IMR-90 (cell line): ENCODE measurements at regions not wholly inside any gene's neighbourhood (a gene's known extent, or its start where the extent isn't known, plus 50 kb on each side); places are given as distances from the start of the nearest gene placed in this dataset.

Experiments used
- ATAC-seq: fragments of 200-7000 bp; cut with Tn5 transposase; 2 replicates; pipeline ENCODE4 v1.9.1; 2020; ENCODE audit warnings: low read depth, mild to moderate bottlenecking, moderate library complexity
- BruUV-seq: library from RNA; stranded (reverse); fragments of 400-500 nt; replicated peaks from 2 replicates; lab custom pipeline; 2021; lab: Mats Ljungman, UMichigan
- CTCF ChIA-PET: fragments of 300-600 bp; formaldehyde crosslinking; extraction: SDS; loops from one replicate; lab custom pipeline; 2021; ENCODE audit warnings: antibody characterized with exemption; lab: Yijun Ruan, JAX
- POLR2A ChIA-PET: fragments of 300-600 bp; sonication (Branson Sonifier 250); formaldehyde crosslinking; loops from one replicate; lab custom pipeline; 2022; ENCODE audit warnings: antibody characterized with exemption; ENCODE audit not compliant: unreplicated experiment; lab: Charles Lee
- DNase-seq: peaks from one replicate; pipeline ENCODE4 v3.0.0; 2013
- H2AFZ ChIP-seq: replicated peaks from 2 replicates; pipeline ENCODE3; 2013; ENCODE audit warnings: low read length, mild to moderate bottlenecking; ENCODE audit not compliant: poor library complexity
- H2AK5ac ChIP-seq: 2 replicates; pipeline ENCODE4 v1.6.1; 2013; ENCODE audit warnings: low read depth, low read length, inconsistent platforms
- H2AK9ac ChIP-seq: replicated peaks from 2 replicates; pipeline ENCODE3; 2013; ENCODE audit warnings: mild to moderate bottlenecking, low read depth, low read length, moderate library complexity; ENCODE audit not compliant: poor library complexity
- H2BK120ac ChIP-seq: 2 replicates; pipeline ENCODE4 v1.6.1; 2013; ENCODE audit warnings: low read depth, low read length, inconsistent platforms
- H2BK15ac ChIP-seq: 3 replicates; pipeline ENCODE4 v1.6.1; 2013; ENCODE audit warnings: low read depth, low read length, inconsistent platforms
- H2BK20ac ChIP-seq: 2 replicates; pipeline ENCODE4 v1.6.1; 2013; ENCODE audit warnings: low read depth, mild to moderate bottlenecking, inconsistent platforms, low read length, moderate library complexity
- H2BK5ac ChIP-seq: 2 replicates; pipeline ENCODE4 v1.6.1; 2013; ENCODE audit warnings: mild to moderate bottlenecking, low read depth, low read length, inconsistent platforms; ENCODE audit not compliant: poor library complexity, severe bottlenecking
- H3K14ac ChIP-seq: replicated peaks from 2 replicates; pipeline ENCODE4 v1.6.1; 2013; ENCODE audit warnings: low read depth, low read length, inconsistent platforms
- H3K18ac ChIP-seq: 2 replicates; pipeline ENCODE4 v1.6.1; 2013; ENCODE audit warnings: low read depth, low read length, control low read depth
- H3K23ac ChIP-seq: 2 replicates; pipeline ENCODE4 v1.6.1; 2013; ENCODE audit warnings: low read depth, low read length, inconsistent platforms
- H3K27ac ChIP-seq: 2 replicates; pipeline ENCODE4 v1.5.1; 2013; ENCODE audit warnings: mild to moderate bottlenecking, control low read depth, low read length; ENCODE audit not compliant: insufficient read depth
- H3K27me3 ChIP-seq: 2 replicates; pipeline ENCODE4 v1.6.1; 2013; ENCODE audit warnings: low read length; ENCODE audit not compliant: control insufficient read depth, insufficient read depth
- H3K36me3 ChIP-seq: 2 replicates; pipeline ENCODE4 v1.6.1; 2013; ENCODE audit warnings: low read length, mixed read lengths; ENCODE audit not compliant: control insufficient read depth, insufficient read depth
- H3K4ac ChIP-seq: 2 replicates; pipeline ENCODE4 v1.6.1; 2013; ENCODE audit warnings: low read depth, low read length, inconsistent platforms
- H3K4me1 ChIP-seq: 2 replicates; pipeline ENCODE4 v1.6.1; 2013; ENCODE audit warnings: low read length, mixed read lengths; ENCODE audit not compliant: control insufficient read depth, insufficient read depth
- H3K4me2 ChIP-seq: 2 replicates; pipeline ENCODE4 v1.6.1; 2013; ENCODE audit warnings: low read depth, mild to moderate bottlenecking, control low read depth, low read length, moderate library complexity
- H3K4me3 ChIP-seq: 2 replicates; pipeline ENCODE4 v1.5.1; 2013; ENCODE audit warnings: low read depth, mild to moderate bottlenecking, control low read depth, low read length, moderate library complexity; ENCODE audit not compliant: insufficient read depth
- H3K56ac ChIP-seq: 2 replicates; pipeline ENCODE4 v1.6.1; 2013; ENCODE audit warnings: low read length, inconsistent platforms; ENCODE audit not compliant: insufficient read depth; ENCODE audit errors: extremely low read depth
- H3K79me1 ChIP-seq, 2 experiments: 2 replicates each; pipeline ENCODE4 v1.6.1; 2013; ENCODE audit warnings: low read length in 2 of 2, inconsistent platforms in 1 of 2, low read depth in 1 of 2
- H3K9ac ChIP-seq: 2 replicates; pipeline ENCODE4 v1.6.1; 2013; ENCODE audit warnings: low read depth, low read length, control low read depth
- H3K9me1 ChIP-seq: 2 replicates; pipeline ENCODE4 v1.6.1; 2013; ENCODE audit warnings: low read length, inconsistent platforms; ENCODE audit not compliant: insufficient read depth
- H3K9me3 ChIP-seq: 2 replicates; pipeline ENCODE4 v1.6.1; 2013; ENCODE audit warnings: low read length; ENCODE audit not compliant: control insufficient read depth, insufficient read depth
- H4K20me1 ChIP-seq: 2 replicates; pipeline ENCODE4 v1.6.1; 2013; ENCODE audit warnings: low read length, inconsistent platforms; ENCODE audit not compliant: insufficient read depth
- H4K5ac ChIP-seq: 2 replicates; pipeline ENCODE4 v1.6.1; 2013; ENCODE audit warnings: mild to moderate bottlenecking, low read depth, low read length, control low read depth
- H4K8ac ChIP-seq, 2 experiments: 2 replicates each; pipeline ENCODE4 v1.6.1; 2013; ENCODE audit warnings: low read depth in 2 of 2, low read length in 2 of 2, control low read depth in 1 of 2, inconsistent platforms in 1 of 2
- H4K91ac ChIP-seq: 2 replicates; pipeline ENCODE4 v1.6.1; 2013; ENCODE audit warnings: low read depth, low read length, inconsistent platforms; ENCODE audit not compliant: insufficient read depth
- BHLHE40 ChIP-seq: fragments of 150-350 bp; IDR thresholded peaks from 2 replicates; pipeline ENCODE4 v1.6.1; 2016; ENCODE audit warnings: mild to moderate bottlenecking, low read depth, low read length
- RCOR1 ChIP-seq: IDR thresholded peaks from 2 replicates; pipeline ENCODE4 v1.6.1; 2012; ENCODE audit warnings: mild to moderate bottlenecking, low read length, improper control_type of control experiment; ENCODE audit not compliant: insufficient replicate concordance
- WGBS, 2 experiments: methylation state at CpG; one replicate each; pipeline versions ENCODE4 v1.1.5 to v1.1.7; 2013; ENCODE audit warnings: missing lambda C conversion rate in 2 of 2; ENCODE audit not compliant: insufficient read length in 1 of 2; ENCODE audit errors: extremely low coverage in 2 of 2; 5-methylcytosine and 5-hydroxymethylcytosine counted together
- dilution Hi-C: fragments of 300-500 bp; cut with HindIII; formaldehyde crosslinking; loops from one replicate; pipeline ENCODE4 v1.14.3; 2018; ENCODE audit warnings: low sequenced_read_pairs; ENCODE audit not compliant: unreplicated experiment
- in situ Hi-C: fragments of 300-500 bp; cut with MboI; formaldehyde crosslinking; loops from 3 replicates; pipeline ENCODE4 v1.14.3; 2019; ENCODE audit warnings: low sequenced_read_pairs, inconsistent platforms, mixed read lengths
- intact Hi-C: fragments of 100-400 bp; cut with micrococcal nuclease; formaldehyde crosslinking; loops from 2 replicates; pipeline ENCODE4 v1.10.0; 2022
- TF ChIP-seq, protein P1 (sequence below): fragments of 150-350 bp; IDR thresholded peaks from 2 replicates; pipeline ENCODE4 v1.6.1; 2017; ENCODE audit warnings: mild to moderate bottlenecking, antibody characterized with exemption, low read length, low read depth

DNA sequence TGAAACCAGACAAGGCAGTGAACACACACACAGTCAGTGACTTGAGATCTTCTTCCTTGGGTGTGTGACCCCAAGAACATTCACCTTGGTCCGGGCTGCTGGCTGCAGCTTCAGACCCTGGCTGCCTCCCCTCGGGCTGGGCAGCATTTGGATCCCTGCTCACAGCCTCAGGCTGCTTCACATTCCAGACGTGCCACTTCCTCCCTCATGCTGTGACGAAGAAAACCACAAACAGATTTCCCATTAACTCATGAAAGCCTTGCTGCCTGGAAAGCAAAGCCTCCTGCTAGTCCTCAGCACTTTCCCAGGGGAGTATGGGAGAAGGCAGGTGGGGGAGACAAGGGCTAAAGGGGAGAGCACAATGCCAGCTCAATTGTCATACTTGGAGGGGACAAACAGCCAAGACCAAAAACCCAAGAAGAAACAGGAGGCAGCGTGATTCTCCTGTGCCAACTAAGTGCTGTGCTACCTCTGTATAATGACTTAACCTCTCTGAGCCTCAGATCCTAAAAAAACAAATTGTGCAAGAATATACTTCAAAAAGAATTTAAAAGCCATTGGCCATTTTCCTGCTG, 594.6 kb upstream of the BRINP1 start (continued):
- TF ChIP-seq RCOR1 = peak; percentile 92

DNA sequence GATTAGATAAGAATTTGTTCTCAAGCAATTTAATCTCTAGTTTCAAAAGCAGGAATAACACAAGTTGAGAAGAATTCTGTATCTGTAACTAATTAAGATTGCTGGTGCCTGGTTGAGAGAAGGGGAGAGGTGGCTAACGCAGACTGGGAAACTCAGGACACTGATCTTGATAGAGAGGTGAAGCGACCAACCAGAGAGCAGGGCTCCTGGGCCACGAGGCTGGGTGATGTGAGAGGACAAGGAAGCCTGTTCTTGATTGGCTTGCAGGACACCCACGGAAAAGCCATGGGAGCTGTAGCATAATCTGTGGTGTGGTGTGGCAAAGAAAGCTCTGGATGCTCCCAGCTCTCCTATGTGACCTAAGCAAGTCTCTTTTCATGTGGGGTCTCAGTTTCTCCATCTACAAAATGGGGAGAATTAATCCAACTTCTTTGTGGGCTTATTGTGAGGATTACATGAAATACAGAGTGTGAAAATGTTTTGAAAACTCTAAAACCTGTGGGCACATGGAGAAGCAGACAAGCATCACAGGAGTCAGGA, 594.1 kb upstream of the BRINP1 start:
- 92% methylated on average over 2 of the region's 4 CpGs; no CpG with 5 or more reads in 1 of the 2 experiments for WGBS, 2 experiments
- ATAC-seq = peak; percentile 84
- Histone ChIP-seq H3K36me3 (no peaks in the 10 kb centered on the region), H4K8ac (peak overlapping the region; percentile 55 to 98), H3K79me1 (no peaks in the 10 kb centered on the region), H2BK5ac (peak overlapping the region; percentile 82), H3K18ac (peak overlapping the region; percentile 85), H2BK120ac (peak overlapping the region; percentile 98), H4K91ac (peak overlapping the region; percentile 95), H3K14ac (peak overlapping the region; percentile 93), H2AK5ac (peak overlapping the region; percentile 82), H3K9me3 (no peaks in the 10 kb centered on the region), H4K5ac (peak overlapping the region; percentile 59), H2BK20ac (peak overlapping the region; percentile 93), H3K4me1 (peaks cover 5% of the 10 kb centered on the region), H3K9ac (peak overlapping the region; percentile 32; the same call in 1 of the 2 replicates), H2BK15ac (peak overlapping the region; percentile 87), H3K4me3 (no peak overlapping the region), H3K23ac (peak overlapping the region; percentile 97), H3K56ac (peak overlapping the region; percentile 96), H2AK9ac (peak overlapping the region; percentile 82), H4K20me1 (no peaks in the 10 kb centered on the region), H3K9me1 (no peaks in the 10 kb centered on the region), H2AFZ (peak overlapping the region; percentile 85), H3K4me2 (peak overlapping the region; percentile 19; the same call in 1 of the 2 replicates), H3K27me3 (no peaks in the 10 kb centered on the region), H3K4ac (peak overlapping the region; percentile 96), H3K27ac (peak overlapping the region; percentile 79)
- POLR2A ChIA-PET = no interaction called here
- peak; percentile 78 for DNase-seq
- in situ Hi-C loops = loop anchor here (10.0 kb wide), 3 partner anchors 391 to 511 kb away; no protein-coding TSS in a partner anchor
- intact Hi-C loops = loop anchor here (1.0 to 5.0 kb wide), 3 partner anchors 12 to 569 kb away; no protein-coding TSS in a partner anchor
- BruUV-seq = no TSS peak
- CTCF ChIA-PET = interaction anchor here (0.6 to 1.1 kb wide), 2 partner anchors 343 to 514 kb away, joined by 3 read pairs; no protein-coding TSS in a partner anchor
- dilution Hi-C loops = no loop called here
- no peak for TF ChIP-seq BHLHE40
- TF ChIP-seq, protein P1, sequence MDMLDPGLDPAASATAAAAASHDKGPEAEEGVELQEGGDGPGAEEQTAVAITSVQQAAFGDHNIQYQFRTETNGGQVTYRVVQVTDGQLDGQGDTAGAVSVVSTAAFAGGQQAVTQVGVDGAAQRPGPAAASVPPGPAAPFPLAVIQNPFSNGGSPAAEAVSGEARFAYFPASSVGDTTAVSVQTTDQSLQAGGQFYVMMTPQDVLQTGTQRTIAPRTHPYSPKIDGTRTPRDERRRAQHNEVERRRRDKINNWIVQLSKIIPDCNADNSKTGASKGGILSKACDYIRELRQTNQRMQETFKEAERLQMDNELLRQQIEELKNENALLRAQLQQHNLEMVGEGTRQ = peak; percentile 82
